Activated CD8-positive, alpha-beta memory T cell treated with anti-CD3 and anti-CD28 coated beads, Interleukin-2, amount 50 U/mL, for 48 hours (primary cell): ENCODE measurements at regions not wholly inside any gene's neighbourhood (a gene's known extent, or its start where the extent isn't known, plus 50 kb on each side); places are given as distances from the start of the nearest gene placed in this dataset.

Experiments
- DNase-seq: peaks from one replicate; pipeline ENCODE4 v3.0.0-alpha.2; 2020

- DNase-seq: no peak
Measured at GRCh38 chr5:4204276-4205141, 608.9 kb downstream of the IRX1 start.

GRCh38 chr5:4205398-4205797, 609.8 kb downstream of the IRX1 start:
- DNase-seq: no peak

- DNase-seq: no peak
Measured at GRCh38 chr5:4206127-4206526, 610.5 kb downstream of the IRX1 start.

- no peak for DNase-seq
Measured at GRCh38 chr5:4207486-4207885, 611.9 kb downstream of the IRX1 start.

GRCh38 chr5:4208537-4208936, 612.9 kb downstream of the IRX1 start:
- no peak for DNase-seq

GRCh38 chr5:4208996-4209395, 613.4 kb downstream of the IRX1 start:
- no peak for DNase-seq

GRCh38 chr5:4212071-4212739, 616.6 kb downstream of the IRX1 start:
- no peak for DNase-seq

GRCh38 chr5:4212981-4213819, 617.6 kb downstream of the IRX1 start:
- DNase-seq: no peak

- DNase-seq: no peak
Measured at GRCh38 chr5:4215143-4215542, 619.5 kb downstream of the IRX1 start.

- DNase-seq: no peak
Measured at GRCh38 chr5:4216142-4216541, 620.5 kb downstream of the IRX1 start.

GRCh38 chr5:4220016-4220415, 624.4 kb downstream of the IRX1 start:
- DNase-seq: no peak

- DNase-seq: no peak
Measured at GRCh38 chr5:4221048-4221447, 625.4 kb downstream of the IRX1 start.

GRCh38 chr5:4222147-4222546, 626.5 kb downstream of the IRX1 start:
- DNase-seq: no peak

- no peak for DNase-seq
Measured at GRCh38 chr5:4222821-4223220, 627.2 kb downstream of the IRX1 start.

- DNase-seq: no peak
Measured at GRCh38 chr5:4225741-4226140, 630.1 kb downstream of the IRX1 start.

GRCh38 chr5:4226565-4226964, 630.9 kb downstream of the IRX1 start:
- no peak for DNase-seq

GRCh38 chr5:4228708-4229107, 633.1 kb downstream of the IRX1 start:
- no peak for DNase-seq

- no peak for DNase-seq
Measured at GRCh38 chr5:4229414-4230292, 634.0 kb downstream of the IRX1 start.

- no peak for DNase-seq
Measured at GRCh38 chr5:4230471-4230785, 634.8 kb downstream of the IRX1 start.

- no peak for DNase-seq
Measured at GRCh38 chr5:4230786-4231641, 635.4 kb downstream of the IRX1 start.

GRCh38 chr5:4232084-4232483, 636.5 kb downstream of the IRX1 start:
- DNase-seq: no peak

- DNase-seq: no peak
Measured at GRCh38 chr5:4233671-4234070, 638.0 kb downstream of the IRX1 start.
